RWPE2 (cell line): ENCODE measurements at regions not wholly inside any gene's neighbourhood (a gene's known extent, or its start where the extent isn't known, plus 50 kb on each side); places are given as distances from the start of the nearest gene placed in this dataset.
"Not testable (repeated sequence)": the region's sequence is repeated elsewhere in the genome, so short reads cannot be mapped to it uniquely, and the experiment has no call there.

Experiments used
- ATAC-seq: fragments of 200-7000 bp; cut with Tn5 transposase; 3 replicates; pipeline ENCODE4 v1.9.1; 2021; ENCODE audit warnings: low read depth
- DNase-seq: peaks from one replicate; pipeline ENCODE4 v3.0.0-alpha.2; 2020; ENCODE audit warnings: low spot score
- H3K27ac ChIP-seq: fragments of 450-650 bp; 2 replicates; pipeline ENCODE4 v1.5.1; 2017; ENCODE audit warnings: mild to moderate bottlenecking; ENCODE audit not compliant: poor library complexity, severe bottlenecking
- H3K27me3 ChIP-seq: fragments of 250-450 bp; sonication (Bioruptor Pico); 2 replicates; pipeline ENCODE4 v1.5.1; 2021; ENCODE audit warnings: mild to moderate bottlenecking, moderate library complexity; ENCODE audit not compliant: insufficient read depth, poor library complexity, severe bottlenecking
- H3K36me3 ChIP-seq: fragments of 250-450 bp; sonication (Bioruptor Pico); 2 replicates; pipeline ENCODE4 v1.5.1; 2020; ENCODE audit warnings: low read depth, mild to moderate bottlenecking, moderate library complexity
- H3K4me1 ChIP-seq: fragments of 250-450 bp; sonication (Bioruptor Pico); 2 replicates; pipeline ENCODE4 v1.5.1; 2021; ENCODE audit warnings: mild to moderate bottlenecking, moderate library complexity; ENCODE audit not compliant: insufficient read depth, poor library complexity, severe bottlenecking
- H3K4me3 ChIP-seq: fragments of 250-450 bp; sonication (Bioruptor Pico); 2 replicates; pipeline ENCODE4 v1.5.1; 2021; ENCODE audit warnings: mild to moderate bottlenecking, moderate library complexity; ENCODE audit not compliant: severe bottlenecking
- H3K9me3 ChIP-seq: fragments of 250-450 bp; sonication (Bioruptor Pico); 2 replicates; pipeline ENCODE4 v1.5.1; 2021; ENCODE audit warnings: mild to moderate bottlenecking, moderate library complexity; ENCODE audit not compliant: severe bottlenecking
- TF ChIP-seq, protein P1 (sequence below): fragments of 450-650 bp; IDR thresholded peaks from one replicate; pipeline ENCODE4 v1.5.1; 2017; ENCODE audit warnings: mild to moderate bottlenecking, moderate library complexity; ENCODE audit not compliant: poor library complexity, severe bottlenecking

DNA sequence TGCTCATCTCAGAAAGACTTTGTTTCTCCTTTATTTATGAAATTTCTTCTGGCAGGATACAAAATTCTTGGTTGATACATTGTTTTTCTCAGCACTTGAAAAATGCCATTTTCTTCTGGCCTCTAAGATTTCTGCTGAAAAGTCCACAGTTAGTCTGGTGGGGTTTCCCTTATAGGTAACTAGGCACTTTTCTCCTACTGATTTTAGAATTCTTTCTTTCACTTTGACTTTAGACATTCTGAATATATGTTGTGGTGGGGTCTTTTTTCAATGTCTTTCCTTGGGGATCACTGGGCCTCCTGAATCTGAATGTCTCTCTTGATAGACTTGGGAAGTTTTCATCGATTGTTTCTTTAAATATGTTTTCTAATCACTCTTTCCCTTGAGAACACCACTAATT, 79.6 kb downstream of the CETN3 start:
- ATAC-seq (no peak), DNase-seq (no peak)
- H3K36me3 ChIP-seq: no peaks in the 10 kb centered on the region
- no peak overlapping the region for H3K27ac ChIP-seq
- no peaks in the 10 kb centered on the region for H3K27me3 ChIP-seq
- no peaks in the 10 kb centered on the region for H3K4me1 ChIP-seq
- H3K4me3 ChIP-seq: no peak overlapping the region
- H3K9me3 ChIP-seq: no peaks in the 10 kb centered on the region
- TF ChIP-seq, protein P1, sequence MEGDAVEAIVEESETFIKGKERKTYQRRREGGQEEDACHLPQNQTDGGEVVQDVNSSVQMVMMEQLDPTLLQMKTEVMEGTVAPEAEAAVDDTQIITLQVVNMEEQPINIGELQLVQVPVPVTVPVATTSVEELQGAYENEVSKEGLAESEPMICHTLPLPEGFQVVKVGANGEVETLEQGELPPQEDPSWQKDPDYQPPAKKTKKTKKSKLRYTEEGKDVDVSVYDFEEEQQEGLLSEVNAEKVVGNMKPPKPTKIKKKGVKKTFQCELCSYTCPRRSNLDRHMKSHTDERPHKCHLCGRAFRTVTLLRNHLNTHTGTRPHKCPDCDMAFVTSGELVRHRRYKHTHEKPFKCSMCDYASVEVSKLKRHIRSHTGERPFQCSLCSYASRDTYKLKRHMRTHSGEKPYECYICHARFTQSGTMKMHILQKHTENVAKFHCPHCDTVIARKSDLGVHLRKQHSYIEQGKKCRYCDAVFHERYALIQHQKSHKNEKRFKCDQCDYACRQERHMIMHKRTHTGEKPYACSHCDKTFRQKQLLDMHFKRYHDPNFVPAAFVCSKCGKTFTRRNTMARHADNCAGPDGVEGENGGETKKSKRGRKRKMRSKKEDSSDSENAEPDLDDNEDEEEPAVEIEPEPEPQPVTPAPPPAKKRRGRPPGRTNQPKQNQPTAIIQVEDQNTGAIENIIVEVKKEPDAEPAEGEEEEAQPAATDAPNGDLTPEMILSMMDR: no peak

DNA sequence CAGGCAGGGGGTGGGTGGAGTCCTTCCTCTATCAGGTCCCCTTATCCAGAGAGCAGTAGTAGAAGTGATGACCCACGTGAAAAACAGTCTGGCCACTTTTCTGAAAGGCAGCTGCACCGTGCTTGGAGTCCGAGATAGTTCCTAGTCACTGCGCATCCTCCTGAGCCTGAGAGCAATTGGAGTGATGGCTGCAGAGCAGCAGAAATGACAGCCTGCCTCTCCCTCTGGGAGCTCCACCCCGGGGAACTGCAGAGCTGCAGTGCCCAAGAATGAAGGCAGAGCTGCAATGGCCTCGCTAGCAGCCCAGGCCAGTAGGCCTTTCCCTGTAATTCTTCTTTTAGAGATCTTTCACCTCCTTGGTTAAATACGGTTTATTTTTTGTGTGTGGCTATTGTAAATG, 82.6 kb downstream of the CETN3 start:
- H3K4me3 ChIP-seq: no peak overlapping the region
- H3K4me1 ChIP-seq: no peaks in the 10 kb centered on the region
- TF ChIP-seq, protein P1: no peak
- no peaks in the 10 kb centered on the region for H3K27me3 ChIP-seq
- DNase-seq: no peak
- no peak for ATAC-seq
- no peaks in the 10 kb centered on the region for H3K36me3 ChIP-seq
- no peaks in the 10 kb centered on the region for H3K9me3 ChIP-seq
- H3K27ac ChIP-seq: no peak overlapping the region

DNA sequence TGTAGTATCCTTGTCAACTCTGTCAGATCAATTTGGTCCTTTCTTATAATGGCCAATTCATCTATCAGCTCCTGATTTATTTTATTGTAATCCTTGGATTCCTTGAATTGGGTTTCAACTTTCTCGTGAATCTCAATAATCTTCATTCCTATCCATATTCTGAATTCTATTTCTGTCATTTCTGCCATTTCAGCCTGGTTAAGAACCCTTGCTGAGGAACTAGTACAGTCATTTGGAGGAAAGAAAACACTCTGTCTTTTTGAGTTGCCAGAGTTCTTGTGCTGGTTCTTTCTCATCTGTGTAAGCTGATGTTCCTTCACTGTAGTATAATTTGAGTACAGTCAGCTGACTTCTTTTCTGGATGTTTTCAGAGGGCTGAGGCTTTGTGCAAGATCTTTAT, 84.5 kb downstream of the CETN3 start:
- ATAC-seq (no peak), DNase-seq (no peak)
- Histone ChIP-seq H3K36me3 (no peaks in the 10 kb centered on the region), H3K4me3 (no peak overlapping the region), H3K27ac (no peak overlapping the region), H3K4me1 (no peaks in the 10 kb centered on the region), H3K9me3 (no peaks in the 10 kb centered on the region), H3K27me3 (no peaks in the 10 kb centered on the region)
- TF ChIP-seq, protein P1: no peak

DNA sequence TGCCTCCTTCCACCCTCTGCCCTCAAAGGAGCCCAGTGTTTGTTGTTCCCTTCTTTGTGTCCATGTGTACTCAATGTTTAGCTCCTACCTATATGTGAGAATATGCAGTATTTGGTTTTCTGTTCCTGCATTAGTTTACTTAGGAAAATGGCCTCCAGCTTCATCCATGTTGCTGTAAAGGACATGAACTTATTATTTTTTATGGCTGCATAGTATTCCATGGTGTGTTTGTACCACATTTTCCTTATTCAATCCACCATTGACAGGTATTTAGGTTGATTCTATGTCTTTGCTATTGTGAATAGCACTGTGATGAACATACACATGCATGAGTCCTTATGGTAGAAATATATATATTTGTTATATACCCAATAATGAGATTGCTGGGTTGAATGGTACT, 89.2 kb downstream of the CETN3 start:
- not testable (repeated sequence) for H3K4me1 ChIP-seq, ATAC-seq, H3K9me3 ChIP-seq, H3K36me3 ChIP-seq, H3K4me3 ChIP-seq, H3K27me3 ChIP-seq, H3K27ac ChIP-seq, DNase-seq

DNA sequence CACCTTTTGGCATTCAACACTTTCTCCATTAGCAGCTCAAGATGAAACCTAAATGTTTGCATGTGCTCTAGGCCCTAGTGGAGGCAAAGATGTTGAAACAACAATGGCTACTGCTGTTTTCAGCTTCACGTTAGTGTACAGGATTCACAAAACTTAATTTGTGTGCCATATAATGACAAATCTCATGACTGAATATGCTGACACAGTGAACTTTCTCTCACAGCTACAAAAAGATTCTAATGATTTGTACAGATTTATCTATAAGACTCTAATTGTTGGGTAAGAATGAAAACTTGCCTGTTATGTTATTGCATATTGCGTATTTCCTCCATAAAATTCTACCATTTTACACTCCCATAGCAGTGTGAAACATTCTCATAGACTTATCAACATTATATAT, 97.5 kb downstream of the CETN3 start:
- no peaks in the 10 kb centered on the region for H3K36me3 ChIP-seq
- TF ChIP-seq, protein P1: no peak
- ATAC-seq (no peak), DNase-seq (no peak)
- no peaks in the 10 kb centered on the region for H3K9me3 ChIP-seq
- H3K4me1 ChIP-seq: peaks cover 3% of the 10 kb centered on the region
- no peak overlapping the region for H3K27ac ChIP-seq
- H3K27me3 ChIP-seq: peaks cover 9% of the 10 kb centered on the region
- no peak overlapping the region for H3K4me3 ChIP-seq

DNA sequence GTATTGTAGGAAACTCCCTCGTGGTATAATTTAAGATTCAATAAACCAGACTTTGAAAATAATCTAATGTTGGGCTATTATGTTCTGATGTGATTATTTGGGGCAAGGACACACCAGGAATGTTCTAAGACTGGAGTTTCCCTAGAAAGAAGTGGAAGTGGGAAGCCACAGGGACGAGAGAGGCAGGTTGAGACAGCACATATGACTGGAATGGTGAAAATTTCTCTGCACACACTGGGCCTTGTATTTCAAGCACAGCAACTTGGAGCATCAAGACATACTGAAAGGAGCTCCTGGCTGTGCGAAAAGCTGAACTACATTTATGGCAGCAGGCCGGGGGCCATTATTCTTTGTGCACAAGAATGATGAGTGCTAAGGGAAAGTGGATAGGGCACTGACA, 98.2 kb downstream of the CETN3 start:
- Histone ChIP-seq H3K27ac (no peak overlapping the region), H3K27me3 (peaks cover 9% of the 10 kb centered on the region), H3K4me1 (peaks cover 3% of the 10 kb centered on the region), H3K4me3 (no peak overlapping the region), H3K9me3 (no peaks in the 10 kb centered on the region), H3K36me3 (no peaks in the 10 kb centered on the region)
- ATAC-seq (no peak), DNase-seq (no peak)
- TF ChIP-seq, protein P1: no peak
